ENCODE measurements at regions not wholly inside any gene's neighbourhood (a gene's known extent, or its start where the extent isn't known, plus 50 kb on each side); places are given as distances from the start of the nearest gene placed in this dataset.

DNA sequence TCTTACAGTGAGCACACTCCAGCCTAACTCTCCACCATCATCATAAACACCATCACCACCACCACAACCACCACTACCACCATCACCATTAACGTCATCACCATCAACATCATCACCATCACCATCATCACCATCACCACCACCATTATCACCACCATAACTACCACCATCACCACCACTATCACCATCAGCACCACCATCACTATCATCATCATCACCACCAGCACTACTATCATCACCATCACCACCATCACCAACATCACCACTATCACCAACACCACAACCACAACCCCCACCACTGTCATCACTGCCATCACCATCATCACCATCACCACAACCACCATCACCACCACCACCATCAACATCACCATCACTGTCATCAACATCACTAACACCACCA is 279.0 kb upstream of the TCERG1L start:
- no peaks in the 10 kb centered on the region for H3K27me3 ChIP-seq (replicated peaks; ENCODE audit: insufficient read depth, low read depth, low read length, poor library complexity)
- no peak overlapping the region for H3K27ac ChIP-seq (ENCODE audit: low read depth, low read length, poor library complexity, severe bottlenecking)
- no peaks in the 10 kb centered on the region for H3K4me1 ChIP-seq (ENCODE audit: insufficient read depth, low read length, poor library complexity, severe bottlenecking)
- no TSS peak for BruUV-seq (replicated peaks)
- intact Hi-C loops (cut with micrococcal nuclease; ENCODE audit: unreplicated experiment) = no loop called here
- no peak for DNase-seq (ENCODE audit: low spot score)
- no peaks in the 10 kb centered on the region for H3K9me3 ChIP-seq (ENCODE audit: low read depth, low read length, poor library complexity, severe bottlenecking)
- TF ChIP-seq CTCF (conservative IDR thresholded peaks at IDR 0.05; ENCODE audit: low read depth, low read length) (no peak), EZH2 (IDR thresholded peaks at IDR 0.05; ENCODE audit: borderline replicate concordance, low read depth, low read length, poor library complexity, severe bottlenecking) (no peak)
- POLR2A ChIA-PET (ENCODE audit: low non-redundant PET) = no interaction called here
- CTCF ChIA-PET = no interaction called here
- no peak overlapping the region for H3K4me3 ChIP-seq (ENCODE audit: low read depth, low read length, poor library complexity, severe bottlenecking)
- H3K36me3 ChIP-seq (ENCODE audit: insufficient read depth, low read length, poor library complexity, severe bottlenecking) = no peaks in the 10 kb centered on the region

DNA sequence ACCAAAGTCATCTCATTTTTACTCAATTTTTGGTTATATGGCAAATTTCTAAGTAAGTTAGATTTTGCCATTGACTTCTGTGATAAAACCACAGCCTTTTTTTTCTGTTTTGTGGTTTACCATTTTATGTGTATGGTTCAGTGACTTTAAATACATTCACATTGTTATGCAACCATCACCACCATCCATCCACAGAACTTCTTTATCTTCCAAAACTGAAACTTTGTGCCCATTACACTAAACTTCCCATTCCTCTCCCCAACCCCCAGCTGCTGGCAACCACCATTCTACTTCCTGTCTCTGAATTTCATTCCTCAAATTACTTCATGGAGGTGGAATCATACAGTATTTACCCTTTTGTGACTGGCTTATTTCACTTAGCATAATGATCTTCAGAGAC is 280.4 kb upstream of the TCERG1L start:
- POLR2A ChIA-PET (ENCODE audit: low non-redundant PET) = no interaction called here
- TF ChIP-seq CTCF (conservative IDR thresholded peaks at IDR 0.05; ENCODE audit: low read depth, low read length) = no peak
- no peak for TF ChIP-seq EZH2 (IDR thresholded peaks at IDR 0.05; ENCODE audit: borderline replicate concordance, low read depth, low read length, poor library complexity, severe bottlenecking)
- DNase-seq (ENCODE audit: low spot score) = no peak
- no peaks in the 10 kb centered on the region for H3K9me3 ChIP-seq (ENCODE audit: low read depth, low read length, poor library complexity, severe bottlenecking)
- H3K27ac ChIP-seq (ENCODE audit: low read depth, low read length, poor library complexity, severe bottlenecking) = no peak overlapping the region
- BruUV-seq (replicated peaks) = no TSS peak
- intact Hi-C loops (cut with micrococcal nuclease; ENCODE audit: unreplicated experiment) = no loop called here
- no peaks in the 10 kb centered on the region for H3K4me1 ChIP-seq (ENCODE audit: insufficient read depth, low read length, poor library complexity, severe bottlenecking)
- H3K36me3 ChIP-seq (ENCODE audit: insufficient read depth, low read length, poor library complexity, severe bottlenecking) = no peaks in the 10 kb centered on the region
- CTCF ChIA-PET = no interaction called here
- no peaks in the 10 kb centered on the region for H3K27me3 ChIP-seq (replicated peaks; ENCODE audit: insufficient read depth, low read depth, low read length, poor library complexity)
- H3K4me3 ChIP-seq (ENCODE audit: low read depth, low read length, poor library complexity, severe bottlenecking) = no peak overlapping the region

DNA sequence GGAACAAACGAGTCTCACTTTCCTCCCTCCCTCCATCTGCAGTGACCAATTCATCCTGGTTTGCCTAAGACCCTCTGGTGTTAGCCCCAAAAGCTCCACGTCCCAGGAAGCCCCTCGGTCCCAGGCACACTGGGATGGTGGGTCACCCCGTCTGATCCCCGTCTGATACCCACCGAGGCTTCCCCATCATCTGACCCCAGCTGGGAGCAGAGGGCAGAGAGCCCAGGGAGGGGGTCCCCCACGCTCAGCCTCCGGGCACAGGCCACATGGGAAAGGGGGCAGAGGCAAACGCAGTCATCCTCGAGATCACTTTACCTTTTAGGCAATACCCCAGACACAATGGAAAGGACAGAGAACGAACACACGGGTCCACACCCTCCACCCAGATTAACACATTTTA is 291.6 kb upstream of the PPP2R2D start:
- H3K4me1 ChIP-seq (ENCODE audit: insufficient read depth, low read length, poor library complexity, severe bottlenecking) = no peaks in the 10 kb centered on the region
- intact Hi-C loops (cut with micrococcal nuclease; ENCODE audit: unreplicated experiment) = no loop called here
- no TSS peak for BruUV-seq (replicated peaks)
- TF ChIP-seq CTCF (conservative IDR thresholded peaks at IDR 0.05; ENCODE audit: low read depth, low read length) (no peak), EZH2 (IDR thresholded peaks at IDR 0.05; ENCODE audit: borderline replicate concordance, low read depth, low read length, poor library complexity, severe bottlenecking) (no peak)
- CTCF ChIA-PET = no interaction called here
- POLR2A ChIA-PET (ENCODE audit: low non-redundant PET) = no interaction called here
- no peak overlapping the region for H3K4me3 ChIP-seq (ENCODE audit: low read depth, low read length, poor library complexity, severe bottlenecking)
- peaks cover 19% of the 10 kb centered on the region for H3K27me3 ChIP-seq (replicated peaks; ENCODE audit: insufficient read depth, low read depth, low read length, poor library complexity)
- no peak for DNase-seq (ENCODE audit: low spot score)
- no peaks in the 10 kb centered on the region for H3K9me3 ChIP-seq (ENCODE audit: low read depth, low read length, poor library complexity, severe bottlenecking)
- no peaks in the 10 kb centered on the region for H3K36me3 ChIP-seq (ENCODE audit: insufficient read depth, low read length, poor library complexity, severe bottlenecking)
- H3K27ac ChIP-seq (ENCODE audit: low read depth, low read length, poor library complexity, severe bottlenecking) = no peak overlapping the region
